ENCODE measurements at regions not wholly inside any gene's neighbourhood (a gene's known extent, or its start where the extent isn't known, plus 50 kb on each side); places are given as distances from the start of the nearest gene placed in this dataset.
A peak's percentile ranks its signal among the peaks of the same experiment; 100 is the strongest.
"Not testable (repeated sequence)": the region's sequence is repeated elsewhere in the genome, so short reads cannot be mapped to it uniquely, and the experiment has no call there.

GRCh38 chr1:196145151-196145550 is 463.1 kb downstream of the KCNT2 start:
- H3K27ac ChIP-seq; ATAC-seq; H3K4me3 ChIP-seq; H3K4me1 ChIP-seq; H3K4me2 ChIP-seq; FAIRE-seq; H3K9me3 ChIP-seq; POLR2A ChIA-PET; DNase-seq (ENCODE audit: low read depth in 1 of 2, low spot score in 1 of 2): not testable (repeated sequence)
- peak; percentile 42; the same call in 1 of the 2 replicates for TF ChIP-seq ZC3H11A (IDR thresholded peaks at IDR 0.05)
- WGBS (ENCODE audit: missing lambda C conversion rate): 88% methylated on average over 5 of the region's 5 CpGs
- CTCF ChIA-PET: interaction anchor here (2.1 kb wide), 1 partner anchor 164 kb away, joined by 6 read pairs; no protein-coding TSS in a partner anchor

GRCh38 chr1:196144588-196144987 is 463.7 kb downstream of the KCNT2 start:
- no peak for FAIRE-seq
- no peaks in the 10 kb centered on the region for H3K4me1 ChIP-seq
- no peak overlapping the region for H3K4me3 ChIP-seq
- ATAC-seq: no peak
- ChIA-PET CTCF (interaction anchor here (2.1 kb wide), 1 partner anchor 164 kb away, joined by 6 read pairs; no protein-coding TSS in a partner anchor), POLR2A (no interaction called here)
- no peak for DNase-seq (ENCODE audit: low read depth in 1 of 2, low spot score in 1 of 2)
- H3K27ac ChIP-seq: no peak overlapping the region
- H3K9me3 ChIP-seq: no peaks in the 10 kb centered on the region
- WGBS (ENCODE audit: missing lambda C conversion rate): 85% methylated on average over 1 of the region's 1 CpG
- no peak for TF ChIP-seq KDM1A (IDR thresholded peaks at IDR 0.05; ENCODE audit: low read depth)
- no peak for TF ChIP-seq MAZ (IDR thresholded peaks at IDR 0.05; ENCODE audit: borderline replicate concordance, low read depth, low read length)
- TF ChIP-seq ATOH8 (CRISPR knock-in tag; IDR thresholded peaks at IDR 0.05; ENCODE audit: low read depth): no peak
- TF ChIP-seq CHD2 (IDR thresholded peaks at IDR 0.05; ENCODE audit: low read length, partially characterized antibody): no peak
- TF ChIP-seq FOSL2 (IDR thresholded peaks at IDR 0.05): no peak
- no peak for TF ChIP-seq FOSL2 (CRISPR knock-in tag; IDR thresholded peaks at IDR 0.05)
- no peak for TF ChIP-seq JUN (IDR thresholded peaks at IDR 0.05)
- TF ChIP-seq CEBPB (IDR thresholded peaks at IDR 0.05): no peak
- no peak for TF ChIP-seq EP300 (IDR thresholded peaks at IDR 0.05)
- no peak for TF ChIP-seq BHLHE40 (IDR thresholded peaks at IDR 0.05; ENCODE audit: low read depth, low read length)
- no peak for TF ChIP-seq FOSB (CRISPR knock-in tag; IDR thresholded peaks at IDR 0.05)
- no peak for TF ChIP-seq FOXS1 (CRISPR knock-in tag; IDR thresholded peaks at IDR 0.05)
- no peak for TF ChIP-seq POLR2A (IDR thresholded peaks at IDR 0.05; ENCODE audit: low read length)
- TF ChIP-seq TFCP2L1 (CRISPR knock-in tag; IDR thresholded peaks at IDR 0.05): no peak
- TF ChIP-seq REST (IDR thresholded peaks at IDR 0.05): no peak
- no peak for TF ChIP-seq NFE2L2 (conservative IDR thresholded peaks at IDR 0.05; ENCODE audit: low read length)
- no peak for TF ChIP-seq CHD4 (IDR thresholded peaks at IDR 0.05; ENCODE audit: borderline replicate concordance)
- no peak for TF ChIP-seq CBX2 (IDR thresholded peaks at IDR 0.05; ENCODE audit: borderline replicate concordance, low read depth)
- TF ChIP-seq BCL3 (IDR thresholded peaks at IDR 0.05): no peak
- TF ChIP-seq HEYL (CRISPR knock-in tag; IDR thresholded peaks at IDR 0.05): no peak
- H3K4me2 ChIP-seq: no peak overlapping the region

Measured in A549 (cell line).